Dermis microvascular lymphatic vessel endothelial cell (primary cell): ENCODE measurements at regions not wholly inside any gene's neighbourhood (a gene's known extent, or its start where the extent isn't known, plus 50 kb on each side); places are given as distances from the start of the nearest gene placed in this dataset.
"Not testable (repeated sequence)": the region's sequence is repeated elsewhere in the genome, so short reads cannot be mapped to it uniquely, and the experiment has no call there.

ENCODE experiments used
- DNase-seq, 2 donors: peaks; one replicate each; pipeline versions ENCODE4 v3.0.0 to v3.0.0-alpha.2; 2010; ENCODE audit warnings: low read depth in 2 of 2

DNA sequence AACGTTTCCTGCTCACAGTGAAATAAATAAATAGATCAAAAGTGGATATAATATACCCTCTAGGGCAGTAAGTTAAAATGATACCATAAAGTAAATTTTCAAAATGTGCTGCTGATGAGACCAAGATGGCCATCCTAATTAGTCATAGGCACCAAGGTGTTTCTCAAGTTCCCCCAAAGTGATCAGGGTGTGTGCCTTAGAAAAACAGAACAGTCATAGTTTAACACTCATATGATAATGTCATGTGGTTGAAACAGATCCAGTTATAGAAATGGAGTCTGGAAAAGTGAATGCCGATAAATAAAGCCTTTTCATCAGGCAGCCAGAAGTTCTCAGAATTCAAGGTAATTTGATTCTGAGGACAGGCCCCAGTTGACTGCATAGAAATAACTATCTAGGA lies 161.5 kb upstream of the CDKN2B start:
- no peak for DNase-seq

GRCh38 chr9:22170990-22171670 lies 162.0 kb upstream of the CDKN2B start:
- DNase-seq = no peak

DNA sequence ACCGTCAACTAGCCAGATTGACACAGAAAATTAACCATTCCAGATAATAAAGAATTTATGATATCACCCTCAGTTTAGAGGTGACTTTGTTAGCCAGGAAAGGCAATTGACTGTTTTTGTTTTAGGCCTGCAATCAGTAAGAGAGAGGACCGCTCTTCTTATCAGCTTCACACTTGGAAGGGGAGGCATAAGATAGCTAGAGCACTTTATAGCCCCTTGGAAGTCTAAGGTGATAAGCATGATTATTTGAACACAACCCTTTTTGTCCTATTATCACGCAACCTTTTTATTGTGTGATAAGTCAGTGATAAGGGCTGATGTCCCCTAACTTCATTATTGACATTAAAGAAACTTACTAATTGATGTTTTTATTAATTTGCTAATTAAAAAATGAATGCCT lies 162.6 kb upstream of the CDKN2B start:
- DNase-seq = no peak

GRCh38 chr9:22173908-22174307 lies 164.8 kb upstream of the CDKN2B start:
- no peak for DNase-seq

DNA sequence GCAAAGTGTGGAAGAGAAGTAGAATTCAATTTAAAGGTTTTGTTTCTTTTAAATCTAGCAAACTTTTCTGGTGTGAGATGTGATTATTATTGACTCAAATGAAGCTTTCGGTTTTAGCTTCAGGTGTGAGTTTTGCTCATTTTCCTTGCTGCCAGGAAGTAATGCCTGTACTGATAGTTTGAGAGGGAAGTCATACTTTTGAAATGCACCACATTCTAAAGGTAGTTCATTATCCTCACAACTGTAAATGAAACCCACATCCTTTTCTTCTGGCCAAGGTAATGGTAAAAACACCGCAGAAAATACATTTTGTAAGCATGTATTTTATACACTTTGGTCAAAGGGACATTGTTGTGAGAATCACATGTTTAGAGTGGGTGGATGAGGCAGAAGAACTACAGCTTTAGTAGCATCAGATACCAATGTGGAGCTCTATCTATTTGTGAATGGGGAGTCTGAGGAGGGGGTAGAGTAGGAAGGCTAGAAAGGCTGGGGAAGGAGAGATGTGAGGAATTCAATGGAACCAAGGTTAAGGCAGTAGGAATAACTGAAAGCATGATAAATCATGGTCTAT lies 167.0 kb upstream of the CDKN2B start:
- DNase-seq = no peak

DNA sequence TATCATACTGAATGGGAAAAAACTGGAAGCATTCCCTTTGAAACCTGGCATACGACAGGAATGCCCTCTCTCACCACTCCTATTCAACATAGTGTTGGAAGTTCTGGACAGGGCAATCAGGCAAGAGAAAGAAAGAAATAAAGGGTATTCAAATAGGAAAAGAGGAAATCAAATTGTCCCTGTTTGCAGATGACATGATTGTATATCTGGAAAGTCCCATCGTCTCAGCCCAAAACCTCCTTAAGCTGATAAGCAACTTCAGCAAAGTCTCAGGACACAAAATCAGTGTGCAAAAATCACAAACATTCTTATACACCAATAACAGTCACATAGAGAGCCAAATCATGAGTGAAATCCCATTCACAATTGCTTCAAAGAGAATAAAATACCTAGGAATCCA lies 171.9 kb upstream of the CDKN2B start:
- DNase-seq = not testable (repeated sequence)

GRCh38 chr9:22189471-22189870 lies 180.4 kb upstream of the CDKN2B start:
- no peak for DNase-seq

DNA sequence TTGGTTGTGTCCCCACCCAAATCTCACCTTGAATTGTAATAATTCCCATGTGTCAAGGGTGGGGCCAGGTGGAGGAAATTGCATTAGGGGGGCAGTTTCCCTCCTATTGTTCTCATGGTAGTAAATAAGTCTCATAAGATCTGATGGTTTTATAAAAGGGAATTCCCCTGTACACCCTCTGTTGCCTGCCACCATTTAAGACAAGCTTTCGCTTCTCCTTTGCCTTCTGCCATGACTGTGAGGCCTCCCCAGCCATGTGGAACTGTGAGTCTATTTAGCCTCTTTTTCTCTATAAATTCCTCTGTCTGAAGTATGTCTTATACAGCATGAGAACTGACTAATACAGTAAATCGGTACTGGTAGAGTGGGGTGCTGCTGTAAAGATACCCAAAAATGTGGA lies 187.9 kb upstream of the CDKN2B start:
- not testable (repeated sequence) for DNase-seq

GRCh38 chr9:22198681-22199080 lies 189.6 kb upstream of the CDKN2B start:
- no peak for DNase-seq

DNA sequence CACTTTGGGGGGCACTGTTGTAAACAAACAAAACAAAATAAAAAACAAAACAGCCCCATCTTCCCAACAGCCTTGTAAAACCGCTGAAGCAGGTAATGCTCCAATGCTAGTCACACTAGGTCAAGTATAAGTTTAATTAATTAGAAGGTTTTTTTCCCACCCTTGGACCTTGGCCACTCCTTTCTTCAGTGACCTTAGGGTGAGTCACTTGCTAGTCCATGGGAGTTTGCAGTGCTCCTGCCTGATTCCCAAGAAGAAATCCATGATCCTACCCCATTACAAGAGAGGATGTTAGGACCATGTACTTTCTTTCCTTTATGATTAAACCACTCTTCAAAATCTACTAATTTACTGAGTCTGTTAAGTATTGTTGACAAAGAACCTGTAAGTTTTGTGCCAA lies 192.2 kb upstream of the CDKN2B start:
- no peak for DNase-seq

GRCh38 chr9:22203371-22204138 lies 194.4 kb upstream of the CDKN2B start:
- DNase-seq = no peak

GRCh38 chr9:22204240-22204639 lies 195.1 kb upstream of the CDKN2B start:
- no peak for DNase-seq

DNA sequence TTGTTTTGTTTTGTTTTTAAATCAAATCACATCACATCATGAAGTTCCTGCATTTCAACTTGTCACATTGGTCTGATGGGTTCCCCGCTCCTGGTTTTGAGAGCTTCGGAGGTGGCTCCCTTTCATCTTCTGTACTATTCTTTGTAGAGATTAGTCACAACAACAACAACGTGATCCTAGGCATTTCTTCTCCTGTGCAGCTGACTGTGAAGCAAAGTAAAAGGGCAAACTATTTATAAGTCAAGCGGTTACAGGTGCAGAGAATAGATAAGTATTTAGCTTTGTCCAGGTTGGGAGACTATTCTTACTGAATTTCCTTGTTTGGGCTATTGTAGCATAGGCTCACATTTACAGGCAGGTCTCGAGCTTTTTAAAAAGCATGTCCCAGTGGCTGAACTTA lies 197.7 kb upstream of the CDKN2B start:
- DNase-seq = no peak

- DNase-seq = no peak
Observed at GRCh38 chr9:22208846-22209585, 199.9 kb upstream of the CDKN2B start.

- DNase-seq = peak in 1 of 2 donors; percentile 24
Observed at GRCh38 chr9:22210262-22210661, 201.2 kb upstream of the CDKN2B start.

DNA sequence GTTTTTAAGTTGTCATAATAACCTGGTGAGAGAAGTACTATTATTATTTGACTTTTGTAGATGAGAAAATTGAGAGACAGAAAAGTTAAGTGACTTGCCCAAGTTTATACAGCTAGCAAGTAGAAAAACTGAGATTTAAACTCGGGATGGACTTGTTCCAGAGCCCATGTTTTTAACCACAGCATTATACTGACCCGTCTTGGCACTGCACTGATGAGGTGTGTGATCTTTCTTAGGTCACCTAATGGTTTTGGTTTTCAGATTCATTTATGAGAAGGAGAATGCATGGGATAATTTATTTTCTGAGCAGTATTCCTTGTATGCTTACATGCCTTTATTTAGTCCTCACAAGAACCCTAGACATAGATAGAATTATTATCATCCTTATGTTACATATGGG lies 201.8 kb upstream of the CDKN2B start:
- no peak for DNase-seq

- DNase-seq = peak; percentile 63 to 92
Observed at GRCh38 chr9:22211588-22212360, 202.7 kb upstream of the CDKN2B start.

GRCh38 chr9:22214021-22214420 lies 204.9 kb upstream of the CDKN2B start:
- DNase-seq = peak in 1 of 2 donors; percentile 25

DNA sequence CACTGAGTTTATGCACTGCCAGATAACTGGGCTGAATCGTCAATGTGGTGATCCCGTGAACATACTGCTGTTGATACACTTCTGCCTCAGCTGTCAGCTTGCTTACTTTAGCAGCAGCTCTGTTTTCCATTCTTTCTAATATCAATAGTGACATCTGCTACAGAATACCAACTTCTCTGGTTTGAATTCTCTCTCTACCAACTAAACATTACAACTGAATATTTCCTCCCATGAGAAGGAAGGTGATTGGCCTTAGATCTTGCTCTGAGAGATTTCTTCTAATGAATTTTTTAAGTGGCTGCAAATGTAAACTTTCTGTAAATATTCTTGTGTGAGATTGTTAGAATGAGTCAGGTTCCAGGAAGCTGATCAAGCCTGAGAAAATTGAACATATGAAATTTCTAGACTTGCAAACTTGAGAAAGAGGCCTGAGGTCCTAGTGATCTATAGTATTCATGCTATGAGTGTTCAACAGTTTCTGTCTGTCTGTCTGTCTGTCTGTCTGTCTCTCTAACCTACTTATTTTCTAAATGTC lies 205.5 kb upstream of the CDKN2B start:
- DNase-seq = peak in 1 of 2 donors; percentile 29

GRCh38 chr9:22215521-22215920 lies 206.4 kb upstream of the CDKN2B start:
- no peak for DNase-seq

- no peak for DNase-seq
Observed at GRCh38 chr9:22216730-22217172, 207.6 kb upstream of the CDKN2B start.
